Stimulated activated CD4-positive, alpha-beta T cell treated with anti-CD3 and anti-CD28 coated beads, TNF-alpha, amount 100 ng/mL, for 48 hours (primary cell): ENCODE measurements at regions not wholly inside any gene's neighbourhood (a gene's known extent, or its start where the extent isn't known, plus 50 kb on each side); places are given as distances from the start of the nearest gene placed in this dataset.
"Not testable (repeated sequence)": the region's sequence is repeated elsewhere in the genome, so short reads cannot be mapped to it uniquely, and the experiment has no call there.

Source experiments
- DNase-seq, 3 donors: peaks; one replicate each; pipeline ENCODE4 v3.0.0-alpha.2; 2020; ENCODE audit warnings: low read depth in 3 of 3

DNA sequence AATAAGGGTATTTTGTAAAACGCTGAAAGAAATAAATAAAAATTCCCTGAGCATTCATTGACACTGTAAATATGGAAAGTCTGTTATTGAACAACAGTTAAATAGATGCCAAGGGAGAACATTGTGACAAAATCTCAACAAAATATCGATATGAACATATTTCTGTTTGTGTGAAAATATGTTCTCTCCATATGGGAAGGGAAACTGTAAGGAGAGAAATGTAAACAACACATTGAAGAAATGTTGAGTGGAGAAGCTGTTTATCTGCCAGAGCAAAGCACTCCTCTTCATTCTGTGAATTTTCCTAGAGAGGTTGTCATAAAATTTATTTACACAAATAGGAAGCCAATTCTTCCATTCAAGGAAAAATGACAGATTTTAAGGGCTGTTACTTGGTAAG is 57.1 kb upstream of the EOMES start:
- DNase-seq = no peak

DNA sequence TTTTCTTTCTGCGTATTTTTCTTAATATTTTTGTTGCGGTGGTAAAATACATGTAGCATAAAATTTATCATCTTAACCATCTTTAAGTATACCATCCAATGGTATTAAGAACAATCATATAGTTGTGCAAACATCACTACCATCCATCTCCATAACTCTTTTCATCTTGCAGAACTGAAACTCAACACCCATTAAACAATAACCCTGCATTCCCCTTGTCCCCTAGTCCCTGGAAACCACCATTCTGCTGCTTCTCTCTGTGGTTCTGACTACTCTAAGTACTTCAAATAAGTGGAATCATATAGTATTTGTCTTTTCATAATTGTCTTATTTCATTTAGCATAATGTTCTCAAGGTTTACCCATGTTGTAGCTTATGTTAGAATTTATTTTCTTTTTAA is 67.3 kb upstream of the EOMES start:
- no peak for DNase-seq

DNA sequence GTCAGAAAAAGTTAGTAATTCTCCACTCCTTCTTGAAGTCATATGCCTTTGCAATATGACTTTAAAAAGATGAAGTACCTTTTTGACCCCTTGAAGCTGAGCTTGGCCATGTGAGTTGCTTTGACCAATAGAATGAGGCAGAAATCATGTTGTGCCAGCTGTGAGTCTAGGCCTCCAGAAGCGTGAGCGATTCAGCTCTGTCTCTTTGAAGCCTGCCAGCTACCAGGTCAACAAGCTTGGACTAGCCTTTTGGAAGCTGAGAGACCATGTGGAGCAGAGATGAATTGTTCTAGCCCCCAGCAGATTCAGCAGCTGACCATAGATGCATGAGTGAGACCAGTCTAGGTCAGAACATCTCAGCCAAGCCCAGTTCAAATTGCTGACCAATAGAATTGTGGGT is 69.8 kb upstream of the EOMES start:
- DNase-seq = no peak

DNA sequence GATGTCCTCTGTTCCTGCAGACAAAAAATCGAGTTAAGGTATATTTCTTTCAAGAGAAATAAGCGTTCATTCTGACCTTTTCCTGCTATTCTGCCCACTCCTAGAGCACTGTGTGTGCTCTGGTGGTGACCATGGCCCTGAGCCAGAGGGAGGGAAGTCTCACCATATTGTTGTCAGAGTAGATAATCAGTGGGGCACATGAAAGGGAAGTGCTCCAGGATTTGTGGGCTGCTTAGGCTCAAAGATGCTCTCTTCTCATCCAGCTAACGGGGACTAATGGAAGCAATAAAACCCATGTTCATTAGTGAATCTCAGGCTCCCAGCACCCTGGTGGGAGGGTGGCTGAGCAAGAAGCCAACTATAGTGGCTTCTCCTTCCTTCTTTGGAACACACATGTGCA is 70.7 kb upstream of the EOMES start:
- DNase-seq = no peak

DNA sequence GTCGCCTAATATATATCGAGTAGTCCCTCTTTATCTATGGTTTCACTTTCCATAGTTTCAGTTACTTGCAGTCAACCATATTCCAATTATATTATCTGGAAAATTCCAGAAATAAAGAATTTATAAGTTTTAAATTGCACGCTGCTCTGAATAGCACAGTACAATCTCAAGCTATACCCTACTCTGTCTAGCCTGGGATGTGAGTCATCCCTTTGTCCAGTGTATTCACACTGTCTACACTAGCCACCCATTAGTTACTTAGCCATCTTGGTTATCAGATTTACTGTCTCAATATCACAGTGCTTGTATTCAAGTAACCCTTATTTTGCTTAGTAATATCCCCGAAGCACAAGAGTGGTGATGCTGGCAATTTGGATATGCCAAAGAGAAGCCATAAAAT is 72.1 kb upstream of the EOMES start:
- no peak for DNase-seq

DNA sequence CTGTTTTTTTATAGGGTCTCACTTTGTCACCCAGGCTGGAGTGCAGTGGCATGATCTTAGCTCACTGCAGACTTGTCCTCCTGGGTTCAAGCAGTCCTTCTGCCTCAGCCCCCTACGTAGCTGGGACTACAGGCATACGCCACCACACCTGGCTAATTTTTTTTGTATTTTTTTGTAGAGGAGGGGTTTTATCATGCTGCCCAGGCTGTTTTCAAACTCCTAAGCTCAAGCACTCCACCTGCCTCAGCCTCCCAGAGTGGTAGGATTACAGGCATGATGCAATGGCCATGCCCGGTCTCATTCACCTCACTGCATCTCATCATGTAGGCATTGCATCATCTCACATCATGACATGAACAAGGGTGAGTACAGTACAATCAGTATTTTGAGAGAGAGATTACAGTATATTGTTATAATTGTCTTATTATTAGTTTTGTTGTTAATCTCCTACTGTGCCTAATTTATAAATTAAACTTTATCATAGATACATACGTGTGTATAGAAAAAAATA is 74.3 kb upstream of the EOMES start:
- DNase-seq = no peak

DNA sequence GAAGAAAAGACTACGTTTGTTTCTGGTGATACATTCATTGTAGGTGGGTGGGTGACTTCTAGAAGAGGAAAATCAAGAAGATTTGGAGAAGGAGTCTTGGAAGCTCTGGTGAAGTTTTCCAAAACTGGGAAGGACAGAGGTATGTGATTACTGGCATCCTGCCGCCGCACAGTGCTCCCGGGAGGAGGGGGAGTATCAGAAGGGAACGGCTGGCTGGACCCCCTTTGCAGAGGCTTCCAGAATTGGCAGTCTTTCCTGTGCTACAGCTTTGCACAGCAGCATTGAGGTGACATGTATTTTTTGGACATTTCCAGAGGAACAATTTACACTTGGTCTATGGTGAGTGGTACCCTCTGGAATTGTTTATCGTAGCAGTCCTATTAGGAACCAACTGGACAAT is 75.7 kb upstream of the EOMES start:
- DNase-seq = no peak

DNA sequence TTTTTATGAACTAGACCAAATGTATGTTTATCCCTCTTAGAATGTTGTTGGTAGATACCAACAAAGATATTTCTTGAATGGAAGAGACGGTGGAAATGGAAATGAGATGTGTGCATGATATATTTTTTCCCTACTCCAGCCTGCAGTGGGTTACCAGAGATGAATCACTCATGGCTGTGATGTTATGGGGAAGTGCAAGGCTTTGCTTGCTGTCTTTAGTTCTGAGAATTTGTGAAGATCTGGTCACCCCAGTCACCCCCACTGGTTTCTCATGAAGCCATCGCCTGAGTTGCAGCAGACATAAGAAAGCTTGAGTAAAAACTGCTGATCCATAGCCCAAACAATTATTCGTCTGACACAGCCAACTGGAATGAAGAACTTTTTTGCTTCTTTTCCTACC is 78.1 kb upstream of the EOMES start:
- no peak for DNase-seq

DNA sequence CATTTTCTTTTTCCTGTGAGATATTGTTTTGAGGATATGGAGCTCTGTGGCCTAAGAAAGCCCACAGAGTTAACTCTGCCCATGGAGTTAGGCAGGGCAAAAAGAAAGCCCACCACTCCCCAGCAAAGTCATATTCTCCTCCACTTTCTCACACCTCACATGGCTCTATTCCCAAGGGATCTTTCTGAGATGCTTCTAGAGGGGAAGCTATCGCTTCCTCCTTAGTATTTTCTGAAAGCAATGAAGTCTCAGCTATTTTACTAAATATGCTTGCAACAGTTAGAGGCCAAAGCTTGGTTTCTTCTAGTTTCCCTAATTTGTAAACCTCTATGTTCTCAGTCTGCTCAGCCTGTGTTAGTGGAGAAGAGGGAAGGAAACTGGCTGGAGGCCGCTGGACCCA is 80.3 kb upstream of the EOMES start:
- DNase-seq = no peak

DNA sequence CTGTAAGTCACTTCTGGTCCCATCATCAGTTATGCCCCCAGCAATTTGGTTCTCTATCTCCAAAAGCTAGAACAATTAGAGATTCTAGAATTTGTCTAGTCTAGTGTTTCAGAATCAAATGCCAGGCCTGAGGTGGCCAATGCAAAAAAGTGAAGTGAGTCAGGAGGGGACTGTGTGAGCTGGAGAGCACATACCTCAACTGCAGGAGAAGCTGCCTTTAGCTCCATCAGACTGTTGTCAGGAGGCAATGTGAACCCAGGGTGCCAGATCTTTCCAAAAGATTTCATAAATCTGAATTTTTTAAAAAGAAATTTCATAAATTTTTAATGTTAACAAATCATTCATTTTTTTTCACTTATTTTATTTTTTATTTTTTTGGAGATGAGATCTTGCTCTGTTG is 80.7 kb upstream of the EOMES start:
- no peak for DNase-seq

DNA sequence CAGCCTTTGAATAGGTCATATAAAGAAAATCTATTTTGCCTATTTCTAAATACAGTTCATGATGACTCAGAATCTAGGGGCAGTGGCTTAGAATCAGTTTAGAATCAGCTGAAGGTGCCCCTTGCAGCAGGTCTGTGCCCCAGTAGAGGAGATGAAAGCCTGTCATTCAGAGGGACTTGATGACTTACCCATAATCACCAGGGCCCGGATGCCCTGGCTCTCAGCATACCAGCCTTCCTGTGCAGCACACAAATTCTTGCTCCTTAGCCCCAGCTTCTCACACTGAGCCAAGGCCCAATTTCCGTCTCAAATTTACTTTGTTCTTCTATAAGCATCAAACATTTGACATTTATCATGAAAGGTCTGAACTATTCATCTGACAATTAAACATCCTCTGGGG is 83.2 kb upstream of the EOMES start:
- DNase-seq = no peak

DNA sequence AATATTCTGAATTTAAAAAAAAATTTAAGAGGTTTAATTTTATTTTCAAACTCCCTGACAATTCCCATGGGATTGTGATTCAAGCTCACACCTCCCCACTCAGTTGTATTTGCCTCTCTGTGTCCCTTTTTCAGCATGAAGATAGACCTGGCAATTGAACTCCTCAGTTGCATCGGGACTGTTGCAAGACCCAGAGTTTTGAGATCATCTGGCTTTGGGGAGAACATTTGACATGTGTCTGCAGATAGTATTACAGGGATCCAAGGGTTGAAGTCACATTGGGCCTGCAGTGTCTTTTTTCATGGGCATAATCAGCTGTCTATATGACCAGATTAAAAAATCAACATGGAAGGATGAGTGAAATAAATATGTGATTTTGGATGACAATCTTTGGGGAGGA is 91.1 kb upstream of the EOMES start:
- DNase-seq = no peak

DNA sequence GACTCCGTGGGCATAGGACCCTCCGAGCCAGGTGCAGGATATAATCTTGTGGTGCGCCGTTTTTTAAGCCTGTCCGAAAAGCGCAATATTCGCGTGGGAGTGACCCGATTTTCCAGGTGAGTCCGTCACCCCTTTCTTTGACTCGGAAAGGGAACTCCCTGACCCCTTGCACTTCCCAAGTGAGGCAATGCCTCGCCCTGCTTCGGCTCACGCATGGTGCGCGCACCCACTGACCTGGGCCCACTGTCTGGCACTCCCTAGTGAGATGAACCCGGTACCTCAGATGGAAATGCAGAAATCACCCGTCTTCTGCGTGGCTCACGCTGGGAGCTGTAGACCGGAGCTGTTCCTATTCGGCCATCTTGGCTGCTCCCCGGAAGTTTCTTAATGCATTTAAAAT is 99.5 kb upstream of the EOMES start:
- DNase-seq = not testable (repeated sequence)

DNA sequence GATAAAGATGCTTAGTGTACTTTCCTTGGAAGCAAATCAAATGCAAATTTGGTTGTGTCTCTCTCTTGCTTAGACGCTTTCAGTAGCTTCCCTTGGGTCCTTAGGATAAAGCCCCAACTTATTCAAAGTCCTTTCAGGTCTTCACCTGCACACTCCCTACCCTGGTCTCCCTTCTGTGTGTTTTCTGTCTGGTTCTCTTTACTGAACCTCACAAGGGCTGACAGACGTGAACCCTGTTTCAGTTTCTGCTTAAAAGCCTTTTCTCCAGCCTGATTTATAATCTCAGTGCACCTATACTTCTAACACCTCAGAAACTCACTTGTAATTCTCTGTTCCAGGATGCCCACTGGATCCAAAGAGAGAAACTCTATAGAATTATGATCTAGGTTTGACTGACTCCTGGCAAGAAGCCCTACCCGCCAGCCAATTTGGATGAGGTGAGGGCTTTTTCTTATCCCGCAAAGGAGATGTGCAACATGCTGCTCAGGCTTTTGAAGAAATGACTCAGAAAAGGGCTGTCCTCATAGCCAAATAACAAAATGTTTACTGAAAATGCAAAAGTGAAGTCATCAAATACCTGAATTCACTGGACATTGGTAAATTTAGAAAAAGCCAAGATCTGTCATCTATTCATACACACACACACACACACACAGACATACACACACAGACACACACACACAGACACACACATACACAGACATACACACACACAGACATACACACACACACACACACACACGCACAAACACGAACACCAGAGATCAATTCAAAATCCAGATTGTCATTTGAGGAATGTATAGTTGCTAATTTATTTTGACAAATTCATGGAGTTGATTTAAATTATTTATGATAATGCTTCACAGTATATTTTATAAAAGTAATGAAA is 102.4 kb upstream of the EOMES start:
- no peak for DNase-seq

DNA sequence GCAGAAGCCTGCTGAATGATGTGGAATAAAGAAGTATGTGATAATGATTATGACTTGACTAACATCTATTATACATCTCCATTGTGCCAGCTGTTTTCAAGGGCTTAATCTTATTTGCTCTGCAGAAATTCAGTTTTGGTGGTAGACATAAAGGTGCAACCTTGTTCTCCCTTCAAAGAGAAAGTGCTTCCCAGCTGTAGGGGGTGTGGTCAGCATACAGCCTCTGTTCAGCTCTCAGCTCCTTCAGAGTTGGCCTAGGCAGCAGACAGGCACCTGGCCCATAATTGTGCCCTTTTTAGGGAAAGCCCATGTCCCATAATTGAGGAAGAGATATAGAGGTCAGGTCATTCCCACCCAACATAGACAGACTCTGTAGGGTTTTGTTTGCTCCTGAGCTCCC is 104.3 kb upstream of the EOMES start:
- DNase-seq = no peak

DNA sequence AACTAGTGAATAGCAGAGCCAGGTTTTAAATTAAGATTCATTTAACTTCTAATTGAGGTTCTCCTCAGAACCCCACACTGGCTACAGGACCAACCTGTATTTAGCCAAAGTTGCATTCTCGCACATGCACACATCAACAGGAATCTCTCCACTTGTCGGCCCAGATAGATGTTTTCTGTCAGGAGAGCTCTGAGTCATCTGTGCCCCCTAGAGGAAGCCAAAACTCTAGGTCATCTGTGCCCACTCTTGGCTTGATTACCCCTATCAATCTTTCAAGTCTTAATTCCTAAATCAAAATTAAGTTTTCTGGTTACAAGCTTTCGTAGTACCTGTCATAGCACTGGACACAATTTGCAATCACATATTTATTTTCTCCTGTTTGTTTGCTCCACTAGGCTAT is 104.9 kb upstream of the EOMES start:
- DNase-seq = no peak

DNA sequence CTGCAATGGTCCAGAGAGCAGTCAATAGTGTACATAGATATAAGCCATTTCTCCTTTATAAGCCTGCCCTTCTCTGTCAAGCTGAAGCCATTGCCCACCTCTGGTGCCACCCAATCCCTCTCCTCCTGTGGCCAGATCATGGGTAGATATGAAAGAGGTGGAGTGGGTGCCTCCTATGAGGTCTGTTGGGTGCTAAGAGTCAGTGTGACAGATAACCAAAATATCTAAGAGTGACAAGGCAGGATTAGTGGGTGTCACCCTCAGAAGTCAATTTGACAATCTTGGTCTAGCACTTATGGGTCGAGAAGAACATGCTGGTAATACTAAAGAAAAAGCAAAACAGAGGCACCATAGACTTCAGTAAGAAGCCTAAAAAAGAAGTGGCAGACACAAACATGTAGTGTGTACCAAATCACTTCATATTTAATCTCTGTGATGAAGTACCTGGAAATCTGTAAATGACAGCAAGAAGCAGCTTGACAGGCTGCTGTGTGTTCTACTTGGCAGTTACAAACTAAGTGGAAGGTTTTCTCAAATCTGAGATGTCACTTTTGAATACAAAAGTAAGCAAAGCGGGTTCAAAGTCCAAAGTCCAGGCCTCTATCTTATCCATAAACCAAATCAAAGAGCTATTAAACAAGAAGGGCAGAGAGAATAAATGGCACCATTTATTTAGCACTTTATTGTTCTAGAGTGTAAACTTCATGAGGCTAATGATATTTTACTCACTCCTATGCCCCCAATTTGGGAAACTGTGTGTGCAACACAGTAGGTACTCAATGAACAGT is 118.9 kb upstream of the EOMES start:
- no peak for DNase-seq

DNA sequence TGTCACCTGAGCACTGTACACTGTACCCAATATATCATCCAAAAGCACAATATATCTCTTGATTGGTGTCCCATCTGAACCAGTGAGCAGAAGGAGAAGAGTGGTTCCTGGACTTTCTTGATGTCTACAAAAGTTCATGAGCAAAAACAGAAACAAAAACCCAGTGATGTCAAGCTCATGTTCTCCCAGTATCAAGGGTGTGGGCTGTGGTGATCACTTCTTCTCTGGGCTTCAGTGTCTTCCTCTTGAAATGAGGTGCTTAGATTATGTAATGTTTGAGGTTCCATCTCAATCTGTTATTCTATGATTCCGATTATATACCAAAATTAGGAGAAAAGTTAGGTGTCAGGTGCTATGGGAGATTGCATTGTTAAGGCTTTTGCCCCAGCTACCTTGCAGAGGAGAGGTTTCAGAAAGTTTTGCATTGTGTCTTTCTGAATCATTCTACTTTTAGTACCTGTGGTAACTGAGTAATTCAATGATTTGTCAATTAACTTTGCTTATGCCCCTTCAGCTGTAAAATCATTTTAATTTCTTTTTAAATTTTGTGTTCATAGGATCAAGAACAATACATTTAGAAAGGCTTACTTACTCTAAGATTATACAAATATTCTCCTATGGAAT is 122.0 kb upstream of the EOMES start:
- no peak for DNase-seq

DNA sequence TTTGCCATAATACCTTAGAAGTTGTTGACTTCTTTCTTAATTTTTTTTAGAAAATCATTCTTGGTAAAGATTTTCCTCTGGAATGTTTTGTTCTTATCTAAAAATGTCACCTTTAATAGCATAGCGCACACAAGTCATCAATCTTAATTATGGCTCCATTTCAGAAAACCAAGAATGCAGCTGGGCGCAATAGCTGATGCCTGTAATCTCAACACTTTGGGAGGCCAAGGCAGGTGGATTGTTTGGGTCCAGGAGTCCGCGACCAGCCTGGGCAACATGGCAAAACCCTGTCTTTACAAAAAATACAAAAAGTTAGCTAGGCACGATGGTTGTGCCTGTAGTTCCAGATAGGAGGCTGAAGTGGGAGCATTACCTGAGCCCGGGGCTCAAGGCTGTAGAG is 125.6 kb upstream of the EOMES start:
- DNase-seq = no peak

DNA sequence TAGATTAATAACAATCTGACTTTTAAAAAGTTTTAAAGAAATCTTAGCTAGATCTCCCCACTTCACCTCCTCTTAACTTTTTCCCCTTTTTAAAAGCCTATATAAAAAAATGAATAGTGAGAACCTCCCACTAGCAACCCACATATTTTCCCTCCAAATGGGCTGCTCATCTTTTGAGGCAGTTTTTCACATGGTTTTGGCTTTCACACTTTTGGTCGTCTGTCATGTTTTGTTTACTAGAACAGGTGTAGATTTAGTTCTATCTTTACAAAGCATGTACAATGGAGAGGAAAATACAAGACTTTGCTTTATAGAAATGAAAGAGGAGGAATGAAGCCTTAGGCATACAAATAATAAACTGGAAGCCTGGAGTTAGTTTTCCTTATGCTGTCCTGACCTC is 126.7 kb upstream of the EOMES start:
- no peak for DNase-seq

DNA sequence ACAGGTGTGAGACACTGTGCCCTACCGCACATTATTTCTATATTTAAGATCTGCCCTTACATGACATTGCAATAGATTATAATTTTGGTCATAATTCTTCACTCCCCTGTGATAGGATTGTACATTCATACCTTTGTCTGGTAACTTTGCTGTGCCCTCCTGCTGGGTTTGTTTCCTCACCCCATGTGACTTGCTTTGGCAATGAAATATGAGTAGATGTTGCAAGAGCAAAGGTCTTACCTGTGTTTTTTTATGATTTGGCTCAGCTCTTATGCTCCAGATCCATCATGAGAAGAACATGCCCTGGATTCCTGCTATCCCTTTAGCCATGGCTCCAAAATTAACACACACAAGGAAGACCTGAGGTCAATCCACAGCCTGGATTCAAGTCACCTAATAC is 137.7 kb upstream of the EOMES start:
- DNase-seq = no peak
